Endothelial cell (in vitro differentiated cells): ENCODE measurements at regions not wholly inside any gene's neighbourhood (a gene's known extent, or its start where the extent isn't known, plus 50 kb on each side); places are given as distances from the start of the nearest gene placed in this dataset.
"Not testable (repeated sequence)": the region's sequence is repeated elsewhere in the genome, so short reads cannot be mapped to it uniquely, and the experiment has no call there.

ENCODE experiments used
- DNase-seq: peaks from one replicate; pipeline ENCODE4 v3.0.0; 2021; ENCODE audit warnings: low spot score
- H3K27ac Mint-ChIP-seq: one replicate; pipeline ENCODE4 v1.8.0; 2021; ENCODE audit warnings: mixed read lengths, inconsistent platforms; ENCODE audit not compliant: unreplicated experiment
- H3K27me3 Mint-ChIP-seq: one replicate; pipeline ENCODE4 v1.8.0; 2021; ENCODE audit warnings: mild to moderate bottlenecking, moderate library complexity, mixed read lengths, inconsistent platforms; ENCODE audit not compliant: unreplicated experiment
- H3K36me3 Mint-ChIP-seq: one replicate; pipeline ENCODE4 v1.8.0; 2021; ENCODE audit warnings: mild to moderate bottlenecking, low read depth, mixed read lengths, inconsistent platforms; ENCODE audit not compliant: unreplicated experiment
- H3K4me1 Mint-ChIP-seq: one replicate; pipeline ENCODE4 v1.8.0; 2021; ENCODE audit warnings: mild to moderate bottlenecking, mixed read lengths, inconsistent platforms; ENCODE audit not compliant: unreplicated experiment
- H3K4me3 Mint-ChIP-seq: one replicate; pipeline ENCODE4 v1.8.0; 2021; ENCODE audit warnings: mild to moderate bottlenecking, mixed read lengths, inconsistent platforms; ENCODE audit not compliant: unreplicated experiment
- H3K9me3 Mint-ChIP-seq: one replicate; pipeline ENCODE4 v1.8.0; 2021; ENCODE audit warnings: mixed read lengths, inconsistent platforms; ENCODE audit not compliant: unreplicated experiment
- TF ChIP-seq, protein P1 (sequence below): fragments of 200-600 bp; sonication (generic); IDR thresholded peaks from one replicate; pipeline ENCODE4 v1.5.0; 2021; ENCODE audit warnings: antibody characterized with exemption; ENCODE audit not compliant: unreplicated experiment

DNA sequence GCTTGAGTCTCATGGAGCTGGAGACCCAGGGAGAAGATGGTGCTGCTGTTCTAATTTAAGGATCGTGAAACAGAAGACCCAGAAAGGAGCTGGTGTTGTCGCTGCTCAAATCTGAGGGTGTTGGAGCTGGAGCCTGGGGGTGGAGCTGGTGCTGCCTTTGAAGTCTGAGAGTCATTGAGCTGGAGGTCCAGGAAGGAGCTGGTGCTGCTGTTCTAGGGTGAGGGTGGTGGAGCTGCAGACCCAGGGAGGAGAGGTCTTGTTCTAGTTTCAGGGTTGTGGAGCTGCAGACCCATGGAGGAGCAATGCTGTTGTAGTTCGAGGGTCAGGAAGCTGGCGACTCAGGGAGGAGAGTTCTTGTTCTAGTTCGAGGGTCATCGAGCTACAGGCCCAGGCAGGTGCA is 84.1 kb upstream of the ZNF479 start:
- peaks cover 63% of the 10 kb centered on the region for H3K36me3 Mint-ChIP-seq
- TF ChIP-seq, protein P1, sequence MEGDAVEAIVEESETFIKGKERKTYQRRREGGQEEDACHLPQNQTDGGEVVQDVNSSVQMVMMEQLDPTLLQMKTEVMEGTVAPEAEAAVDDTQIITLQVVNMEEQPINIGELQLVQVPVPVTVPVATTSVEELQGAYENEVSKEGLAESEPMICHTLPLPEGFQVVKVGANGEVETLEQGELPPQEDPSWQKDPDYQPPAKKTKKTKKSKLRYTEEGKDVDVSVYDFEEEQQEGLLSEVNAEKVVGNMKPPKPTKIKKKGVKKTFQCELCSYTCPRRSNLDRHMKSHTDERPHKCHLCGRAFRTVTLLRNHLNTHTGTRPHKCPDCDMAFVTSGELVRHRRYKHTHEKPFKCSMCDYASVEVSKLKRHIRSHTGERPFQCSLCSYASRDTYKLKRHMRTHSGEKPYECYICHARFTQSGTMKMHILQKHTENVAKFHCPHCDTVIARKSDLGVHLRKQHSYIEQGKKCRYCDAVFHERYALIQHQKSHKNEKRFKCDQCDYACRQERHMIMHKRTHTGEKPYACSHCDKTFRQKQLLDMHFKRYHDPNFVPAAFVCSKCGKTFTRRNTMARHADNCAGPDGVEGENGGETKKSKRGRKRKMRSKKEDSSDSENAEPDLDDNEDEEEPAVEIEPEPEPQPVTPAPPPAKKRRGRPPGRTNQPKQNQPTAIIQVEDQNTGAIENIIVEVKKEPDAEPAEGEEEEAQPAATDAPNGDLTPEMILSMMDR = no peak

GRCh38 chr7:57218196-57218716 is 86.0 kb upstream of the ZNF479 start:
- peak overlapping the region; percentile 67 for H3K27ac Mint-ChIP-seq
- H3K27me3 Mint-ChIP-seq = peaks cover 48% of the 10 kb centered on the region
- TF ChIP-seq, protein P1 = no peak
- H3K9me3 Mint-ChIP-seq = peaks cover 84% of the 10 kb centered on the region
- no peak for DNase-seq
- peaks cover 58% of the 10 kb centered on the region for H3K36me3 Mint-ChIP-seq
- H3K4me3 Mint-ChIP-seq = peak overlapping the region; percentile 50
- H3K4me1 Mint-ChIP-seq = no peaks in the 10 kb centered on the region

More for the DNA sequence above, 84.1 kb upstream of the ZNF479 start:
- H3K27ac Mint-ChIP-seq = no peak overlapping the region
- no peak for DNase-seq
- H3K4me3 Mint-ChIP-seq = peak overlapping the region; percentile 53
- no peaks in the 10 kb centered on the region for H3K4me1 Mint-ChIP-seq
- peaks cover 72% of the 10 kb centered on the region for H3K9me3 Mint-ChIP-seq
- peaks cover 48% of the 10 kb centered on the region for H3K27me3 Mint-ChIP-seq

- TF ChIP-seq, protein P1 = no peak
- Mint-ChIP-seq H3K27ac (no peak overlapping the region), H3K4me3 (peak overlapping the region; percentile 27), H3K9me3 (peaks cover 79% of the 10 kb centered on the region), H3K36me3 (peaks cover 51% of the 10 kb centered on the region), H3K4me1 (no peaks in the 10 kb centered on the region), H3K27me3 (peaks cover 40% of the 10 kb centered on the region)
- no peak for DNase-seq
These were observed 88.5 kb upstream of the ZNF479 start for GRCh38 chr7:57220746-57221145.

DNA sequence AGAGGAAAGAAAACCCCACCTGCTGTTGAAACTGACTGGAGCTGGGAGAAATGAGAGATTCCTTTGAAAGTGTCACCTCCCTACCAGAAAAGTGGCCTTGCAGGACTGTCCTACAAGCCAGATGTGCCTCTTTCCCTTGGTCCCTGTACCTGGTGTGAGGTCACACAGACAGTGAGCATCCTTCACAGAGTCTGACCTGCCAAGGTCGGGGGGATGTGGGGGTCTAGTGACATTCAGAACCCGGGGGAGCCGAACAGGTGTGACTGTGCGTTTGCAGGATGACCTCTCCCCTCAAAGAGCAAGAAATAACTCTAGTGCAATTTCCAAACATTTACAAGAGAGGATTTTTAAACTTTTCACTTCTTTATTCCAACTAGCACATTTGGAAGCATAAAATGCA is 93.4 kb upstream of the ZNF479 start:
- Mint-ChIP-seq H3K4me1 (no peaks in the 10 kb centered on the region), H3K27ac (no peak overlapping the region), H3K27me3 (peaks cover 3% of the 10 kb centered on the region), H3K9me3 (peaks cover 54% of the 10 kb centered on the region), H3K4me3 (no peak overlapping the region), H3K36me3 (peaks cover 9% of the 10 kb centered on the region)
- DNase-seq = no peak
- TF ChIP-seq, protein P1 = no peak

DNA sequence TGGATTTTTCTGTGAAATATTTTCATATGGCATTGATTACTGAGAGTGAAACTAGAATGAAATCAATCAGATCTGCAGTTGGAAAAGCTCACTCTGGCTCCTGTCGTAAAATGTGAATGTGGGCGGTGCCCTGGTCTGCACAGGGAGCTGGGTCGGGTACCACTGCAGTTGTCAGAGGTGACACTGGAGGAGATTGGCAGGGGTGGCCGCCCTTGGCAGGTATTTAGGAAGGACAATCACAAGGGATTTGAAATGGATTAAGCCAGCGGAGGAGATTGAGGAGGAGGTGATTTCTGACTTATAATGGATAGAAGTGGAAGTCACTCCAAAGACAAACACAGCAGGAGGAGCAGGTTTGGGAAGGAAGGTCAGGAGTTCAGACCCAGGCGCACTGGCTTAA is 109.0 kb upstream of the ZNF479 start:
- not testable (repeated sequence) for DNase-seq, H3K27ac Mint-ChIP-seq, H3K4me3 Mint-ChIP-seq, H3K4me1 Mint-ChIP-seq
- peaks cover 47% of the 10 kb centered on the region for H3K9me3 Mint-ChIP-seq
- peaks cover 26% of the 10 kb centered on the region for H3K36me3 Mint-ChIP-seq
- H3K27me3 Mint-ChIP-seq = peaks cover 12% of the 10 kb centered on the region

GRCh38 chr7:57243551-57243950 is 111.3 kb upstream of the ZNF479 start:
- peaks cover 44% of the 10 kb centered on the region for H3K9me3 Mint-ChIP-seq
- DNase-seq, H3K27ac Mint-ChIP-seq, H3K4me1 Mint-ChIP-seq, H3K4me3 Mint-ChIP-seq: not testable (repeated sequence)
- H3K27me3 Mint-ChIP-seq = peaks cover 11% of the 10 kb centered on the region
- H3K36me3 Mint-ChIP-seq = peaks cover 25% of the 10 kb centered on the region

DNA sequence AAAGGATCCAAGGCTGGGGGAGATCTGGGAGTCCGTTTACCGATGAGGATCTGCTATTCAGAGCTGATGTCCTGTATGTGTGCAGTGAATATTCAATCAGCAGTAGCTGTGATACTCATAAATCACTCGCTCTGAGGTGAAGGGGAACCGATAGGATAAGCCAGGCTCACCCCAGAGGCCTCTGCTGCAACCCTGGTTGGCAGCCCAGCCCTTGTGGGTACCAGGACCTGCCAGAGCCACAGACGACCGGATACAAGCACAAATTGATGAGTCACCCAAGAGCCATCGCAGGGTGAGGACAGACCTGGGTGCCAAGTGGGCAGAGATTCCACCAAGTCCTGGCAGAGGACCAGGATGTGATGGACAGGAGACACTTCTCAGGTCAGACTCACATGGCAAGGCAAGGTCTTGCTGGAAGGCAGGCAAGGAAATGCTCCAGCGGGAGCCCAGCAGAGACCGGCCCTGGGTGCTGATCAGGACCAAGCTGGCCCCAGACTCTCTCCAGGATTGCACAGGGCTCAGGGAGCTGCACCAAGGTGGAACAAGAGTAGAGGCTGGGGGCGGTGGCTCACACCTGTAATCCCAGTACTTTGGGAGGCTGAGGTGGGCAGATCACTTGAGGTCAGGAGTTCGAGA is 112.2 kb upstream of the ZNF479 start:
- peaks cover 48% of the 10 kb centered on the region for H3K9me3 Mint-ChIP-seq
- H3K27ac Mint-ChIP-seq, DNase-seq, H3K27me3 Mint-ChIP-seq, H3K4me1 Mint-ChIP-seq: not testable (repeated sequence)
- H3K4me3 Mint-ChIP-seq = peak overlapping the region; percentile 42
- peaks cover 20% of the 10 kb centered on the region for H3K36me3 Mint-ChIP-seq
